H9 (cell line): ENCODE measurements at regions not wholly inside any gene's neighbourhood (a gene's known extent, or its start where the extent isn't known, plus 50 kb on each side); places are given as distances from the start of the nearest gene placed in this dataset.

Source experiments
- DNase-seq: peaks from one replicate; pipeline ENCODE4 v3.0.0-alpha.2; 2017
- H2AFZ ChIP-seq: one replicate; pipeline ENCODE4 v1.6.1; 2013; ENCODE audit warnings: mild to moderate bottlenecking, low read length, control low read depth, moderate library complexity
- H2AK5ac ChIP-seq: 2 replicates; pipeline ENCODE4 v1.6.1; 2013; ENCODE audit warnings: low read length, control low read depth, mixed read lengths; ENCODE audit not compliant: insufficient read length
- H2BK120ac ChIP-seq: one replicate; pipeline ENCODE4 v1.6.1; 2013; ENCODE audit warnings: low read depth, mild to moderate bottlenecking, low read length, control low read depth, inconsistent platforms; ENCODE audit not compliant: poor library complexity, severe bottlenecking
- H2BK12ac ChIP-seq: 2 replicates; pipeline ENCODE4 v1.6.1; 2013; ENCODE audit warnings: low read length, control low read depth, mixed read lengths, low read depth; ENCODE audit not compliant: insufficient read length
- H2BK15ac ChIP-seq: 2 replicates; pipeline ENCODE4 v1.6.1; 2013; ENCODE audit warnings: low read depth, low read length, control low read depth
- H2BK20ac ChIP-seq: one replicate; pipeline ENCODE4 v1.6.1; 2013; ENCODE audit warnings: low read depth, mild to moderate bottlenecking, low read length, control low read depth, inconsistent platforms; ENCODE audit not compliant: poor library complexity, severe bottlenecking
- H2BK5ac ChIP-seq: 2 replicates; pipeline ENCODE4 v1.6.1; 2013; ENCODE audit warnings: low read length, control low read depth, mixed read lengths; ENCODE audit not compliant: insufficient read length
- H3K14ac ChIP-seq: 2 replicates; pipeline ENCODE4 v1.6.1; 2013; ENCODE audit warnings: low read length, control low read depth; ENCODE audit not compliant: insufficient read depth
- H3K18ac ChIP-seq: 2 replicates; pipeline ENCODE4 v1.6.1; 2013; ENCODE audit warnings: low read depth, mild to moderate bottlenecking, mixed read lengths, low read length, control low read depth; ENCODE audit not compliant: insufficient read length
- H3K23ac ChIP-seq: 2 replicates; pipeline ENCODE4 v1.6.1; 2013; ENCODE audit warnings: low read length, control low read depth, mixed read lengths, low read depth; ENCODE audit not compliant: insufficient read length
- H3K23me2 ChIP-seq: 2 replicates; pipeline ENCODE4 v1.6.1; 2013; ENCODE audit warnings: low read depth, mild to moderate bottlenecking, mixed read lengths, low read length, control low read depth; ENCODE audit not compliant: insufficient read length, poor library complexity, severe bottlenecking
- H3K27ac ChIP-seq: 2 replicates; pipeline ENCODE4 v1.5.1; 2013; ENCODE audit warnings: low read length, control low read depth, mixed read lengths, low read depth; ENCODE audit not compliant: insufficient read length
- H3K27me3 ChIP-seq: 2 replicates; pipeline ENCODE4 v1.6.1; 2013; ENCODE audit warnings: low read length, control low read depth, inconsistent platforms; ENCODE audit not compliant: insufficient read depth
- H3K4ac ChIP-seq: 2 replicates; pipeline ENCODE4 v1.6.1; 2013; ENCODE audit warnings: low read depth, mild to moderate bottlenecking, control low read depth, inconsistent platforms, low read length, moderate library complexity
- H3K4me1 ChIP-seq: 2 replicates; pipeline ENCODE4 v1.6.1; 2013; ENCODE audit warnings: low read length, control low read depth, inconsistent platforms; ENCODE audit not compliant: insufficient read depth
- H3K4me2 ChIP-seq: 2 replicates; pipeline ENCODE4 v1.6.1; 2013; ENCODE audit warnings: low read length, control low read depth, mixed read lengths; ENCODE audit not compliant: insufficient read length, insufficient read depth
- H3K56ac ChIP-seq: 2 replicates; pipeline ENCODE4 v1.6.1; 2013; ENCODE audit warnings: low read depth, mild to moderate bottlenecking, mixed read lengths, low read length, control low read depth; ENCODE audit not compliant: insufficient read length
- H3K79me1 ChIP-seq: 2 replicates; pipeline ENCODE4 v1.6.1; 2013; ENCODE audit warnings: low read depth, mild to moderate bottlenecking, moderate library complexity, low read length, control low read depth, inconsistent platforms; ENCODE audit not compliant: insufficient read depth, poor library complexity, severe bottlenecking
- H3K79me2 ChIP-seq: 2 replicates; pipeline ENCODE4 v1.6.1; 2013; ENCODE audit warnings: low read length, control low read depth, inconsistent platforms; ENCODE audit not compliant: insufficient read depth
- H3K9ac ChIP-seq: 2 replicates; pipeline ENCODE4 v1.6.1; 2013; ENCODE audit warnings: low read length, control low read depth, mixed read lengths; ENCODE audit not compliant: insufficient read length; ENCODE audit errors: extremely low read depth
- H3K9me3 ChIP-seq: one replicate; pipeline ENCODE4 v1.6.1; 2013; ENCODE audit warnings: low read depth, low read length, inconsistent platforms; ENCODE audit not compliant: control insufficient read depth
- H3T11ph ChIP-seq: one replicate; pipeline ENCODE4 v1.6.1; 2013; ENCODE audit warnings: mild to moderate bottlenecking, low read length, control low read depth, inconsistent platforms
- H4K20me1 ChIP-seq: one replicate; pipeline ENCODE4 v1.6.1; 2013; ENCODE audit not compliant: control insufficient read depth, insufficient read length, insufficient read depth
- H4K5ac ChIP-seq: 2 replicates; pipeline ENCODE4 v1.6.1; 2013; ENCODE audit warnings: low read depth, mild to moderate bottlenecking, mixed read lengths, low read length, control low read depth; ENCODE audit not compliant: insufficient read length
- H4K8ac ChIP-seq: replicated peaks from 2 replicates; pipeline ENCODE4 v1.6.1; 2013; ENCODE audit warnings: low read length, control low read depth, mixed read lengths, low read depth; ENCODE audit not compliant: insufficient read length
- H4K91ac ChIP-seq: 2 replicates; pipeline ENCODE4 v1.6.1; 2013; ENCODE audit warnings: low read depth, mild to moderate bottlenecking, moderate library complexity, mixed read lengths, low read length, control low read depth; ENCODE audit not compliant: insufficient read length
- H3K27ac Mint-ChIP-seq, 3 experiments: 2 replicates in 2 of 3; 3 replicates in 1 of 3; pipeline ENCODE4 v1.8.0; 2020 to 2021; ENCODE audit warnings: mixed read lengths in 3 of 3, mild to moderate bottlenecking in 1 of 3, moderate library complexity in 1 of 3
- H3K27me3 Mint-ChIP-seq: 2 replicates; pipeline ENCODE4 v1.8.0; 2021; ENCODE audit warnings: low read depth, mild to moderate bottlenecking, moderate library complexity, mixed read lengths
- H3K36me3 Mint-ChIP-seq, 3 experiments: 2 replicates in 2 of 3; 3 replicates in 1 of 3; pipeline ENCODE4 v1.8.0; 2020 to 2021; ENCODE audit warnings: low read depth in 3 of 3, mixed read lengths in 3 of 3; ENCODE audit not compliant: insufficient read depth in 1 of 3
- H3K4me1 Mint-ChIP-seq, 2 experiments: 2 replicates each; pipeline ENCODE4 v1.8.0; 2020; ENCODE audit warnings: mixed read lengths in 2 of 2
- H3K4me3 Mint-ChIP-seq, 2 experiments: 2 replicates in 1 of 2; 3 replicates in 1 of 2; pipeline ENCODE4 v1.8.0; 2020 to 2021; ENCODE audit warnings: mild to moderate bottlenecking in 2 of 2, mixed read lengths in 2 of 2, moderate library complexity in 1 of 2
- H3K9me3 Mint-ChIP-seq, 2 experiments: 2 replicates in 1 of 2; 3 replicates in 1 of 2; pipeline ENCODE4 v1.8.0; 2020; ENCODE audit warnings: mild to moderate bottlenecking in 2 of 2, mixed read lengths in 2 of 2, moderate library complexity in 1 of 2
- WGBS: extraction: QIAGEN DNeasy Blood & Tissue Kit; methylation state at CpG from one replicate; pipeline ENCODE4 v1.1.7; 2013; ENCODE audit warnings: missing lambda C conversion rate, low lambda C conversion rate, mixed read lengths; ENCODE audit not compliant: insufficient read length; ENCODE audit errors: extremely low coverage; 5-methylcytosine and 5-hydroxymethylcytosine counted together
- TF ChIP-seq, protein P1 (sequence below): fragments of 200-600 bp; sonication (generic); conservative IDR thresholded peaks from 3 replicates; pipeline ENCODE4 v1.8.0; 2021; ENCODE audit warnings: antibody characterized with exemption, mild to moderate bottlenecking

DNA sequence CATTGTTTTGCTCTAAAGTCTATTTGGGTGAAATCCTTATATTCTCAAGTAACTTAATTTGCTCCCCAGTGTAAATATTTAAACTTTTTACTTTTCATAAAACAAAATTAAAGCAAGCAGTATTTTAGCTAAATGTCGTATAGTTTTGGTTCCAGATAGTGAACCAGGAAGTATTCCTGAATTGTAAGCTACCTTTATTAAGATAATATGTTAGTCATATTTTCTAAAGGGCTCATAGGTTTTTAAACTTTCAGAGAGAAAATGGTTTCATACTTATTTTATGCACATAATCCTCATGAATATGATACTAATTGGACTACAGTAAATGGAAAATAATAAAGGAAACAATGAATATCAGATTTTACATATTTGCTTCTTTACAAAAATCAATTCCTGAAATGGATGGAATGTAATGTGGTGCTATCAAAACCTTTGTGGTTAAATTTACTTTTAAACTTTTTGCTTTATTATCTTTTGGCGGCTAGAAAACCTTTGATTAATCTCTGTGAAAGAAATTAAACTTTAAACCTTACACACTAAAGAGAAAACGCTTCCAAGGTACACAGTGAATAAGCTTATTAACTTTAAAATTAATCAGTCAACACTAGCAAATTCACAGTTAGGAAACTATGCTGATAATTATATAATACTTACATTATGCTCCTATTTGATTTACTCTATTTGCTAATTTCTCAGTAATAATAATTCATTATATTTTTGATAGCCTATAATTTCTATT is 76.6 kb upstream of the RHOBTB1 start:
- peaks cover 3 to 12% of the 10 kb centered on the region in 2 experiments; a peak in 3 of 4 replicates for H3K4me1 Mint-ChIP-seq
- Histone ChIP-seq H3T11ph (no peak overlapping the region), H4K91ac (no peak overlapping the region), H3K27ac (no peak overlapping the region), H3K79me2 (no peaks in the 10 kb centered on the region), H3K79me1 (no peaks in the 10 kb centered on the region), H3K4ac (no peak overlapping the region), H3K4me1 (no peaks in the 10 kb centered on the region), H3K9me3 (no peaks in the 10 kb centered on the region), H3K9ac (no peak overlapping the region), H3K18ac (no peak overlapping the region), H2BK120ac (no peak overlapping the region), H2AK5ac (no peak overlapping the region), H2BK20ac (no peak overlapping the region), H2AFZ (no peak overlapping the region), H3K4me2 (no peak overlapping the region), H4K20me1 (no peaks in the 10 kb centered on the region), H4K8ac (no peak overlapping the region), H2BK5ac (no peak overlapping the region), H3K27me3 (no peaks in the 10 kb centered on the region), H2BK15ac (no peak overlapping the region), H3K56ac (no peak overlapping the region), H3K14ac (no peak overlapping the region), H2BK12ac (no peak overlapping the region), H3K23ac (no peak overlapping the region), H4K5ac (no peak overlapping the region), H3K23me2 (no peaks in the 10 kb centered on the region)
- no peaks in the 10 kb centered on the region for H3K36me3 Mint-ChIP-seq
- H3K27ac Mint-ChIP-seq: no peak overlapping the region
- DNase-seq: no peak
- no peaks in the 10 kb centered on the region for H3K9me3 Mint-ChIP-seq
- H3K27me3 Mint-ChIP-seq: no peaks in the 10 kb centered on the region
- no CpG with 5 or more reads among the region's 3 CpGs for WGBS
- no peak overlapping the region for H3K4me3 Mint-ChIP-seq
- TF ChIP-seq, protein P1, sequence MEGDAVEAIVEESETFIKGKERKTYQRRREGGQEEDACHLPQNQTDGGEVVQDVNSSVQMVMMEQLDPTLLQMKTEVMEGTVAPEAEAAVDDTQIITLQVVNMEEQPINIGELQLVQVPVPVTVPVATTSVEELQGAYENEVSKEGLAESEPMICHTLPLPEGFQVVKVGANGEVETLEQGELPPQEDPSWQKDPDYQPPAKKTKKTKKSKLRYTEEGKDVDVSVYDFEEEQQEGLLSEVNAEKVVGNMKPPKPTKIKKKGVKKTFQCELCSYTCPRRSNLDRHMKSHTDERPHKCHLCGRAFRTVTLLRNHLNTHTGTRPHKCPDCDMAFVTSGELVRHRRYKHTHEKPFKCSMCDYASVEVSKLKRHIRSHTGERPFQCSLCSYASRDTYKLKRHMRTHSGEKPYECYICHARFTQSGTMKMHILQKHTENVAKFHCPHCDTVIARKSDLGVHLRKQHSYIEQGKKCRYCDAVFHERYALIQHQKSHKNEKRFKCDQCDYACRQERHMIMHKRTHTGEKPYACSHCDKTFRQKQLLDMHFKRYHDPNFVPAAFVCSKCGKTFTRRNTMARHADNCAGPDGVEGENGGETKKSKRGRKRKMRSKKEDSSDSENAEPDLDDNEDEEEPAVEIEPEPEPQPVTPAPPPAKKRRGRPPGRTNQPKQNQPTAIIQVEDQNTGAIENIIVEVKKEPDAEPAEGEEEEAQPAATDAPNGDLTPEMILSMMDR: no peak
